CD4-positive, alpha-beta T cell treated with Interleukin-4 for 4 hours (primary cell): ENCODE measurements at regions not wholly inside any gene's neighbourhood (a gene's known extent, or its start where the extent isn't known, plus 50 kb on each side); places are given as distances from the start of the nearest gene placed in this dataset.

Experiments used
- DNase-seq: peaks from one replicate; pipeline ENCODE4 v3.0.0-alpha.2; 2020

DNA sequence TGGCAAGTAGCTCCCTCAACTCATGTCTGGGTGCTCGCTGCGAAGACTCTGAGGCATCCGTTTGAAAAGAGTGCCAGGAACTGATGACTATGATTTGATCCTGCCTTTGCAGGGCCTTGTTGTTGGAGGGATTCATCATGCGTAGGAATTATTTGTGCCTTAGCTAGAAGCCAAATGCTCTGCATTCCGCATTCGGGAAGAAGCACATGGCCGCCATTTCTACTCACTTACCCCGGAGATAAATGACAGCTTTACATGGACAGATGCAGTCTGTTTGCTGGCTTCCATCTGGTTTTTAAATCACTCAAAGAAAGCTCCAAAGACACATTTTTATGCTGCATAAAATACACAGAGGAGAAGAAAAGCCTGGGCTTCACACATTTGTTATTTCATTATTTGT, 363.3 kb upstream of the CDH4 start:
- DNase-seq, result no peak

- DNase-seq, result no peak
Measured at GRCh38 chr20:60892095-60892813, 359.8 kb upstream of the CDH4 start.

- no peak for DNase-seq
Measured at GRCh38 chr20:60894091-60894490, 358.0 kb upstream of the CDH4 start.

DNA sequence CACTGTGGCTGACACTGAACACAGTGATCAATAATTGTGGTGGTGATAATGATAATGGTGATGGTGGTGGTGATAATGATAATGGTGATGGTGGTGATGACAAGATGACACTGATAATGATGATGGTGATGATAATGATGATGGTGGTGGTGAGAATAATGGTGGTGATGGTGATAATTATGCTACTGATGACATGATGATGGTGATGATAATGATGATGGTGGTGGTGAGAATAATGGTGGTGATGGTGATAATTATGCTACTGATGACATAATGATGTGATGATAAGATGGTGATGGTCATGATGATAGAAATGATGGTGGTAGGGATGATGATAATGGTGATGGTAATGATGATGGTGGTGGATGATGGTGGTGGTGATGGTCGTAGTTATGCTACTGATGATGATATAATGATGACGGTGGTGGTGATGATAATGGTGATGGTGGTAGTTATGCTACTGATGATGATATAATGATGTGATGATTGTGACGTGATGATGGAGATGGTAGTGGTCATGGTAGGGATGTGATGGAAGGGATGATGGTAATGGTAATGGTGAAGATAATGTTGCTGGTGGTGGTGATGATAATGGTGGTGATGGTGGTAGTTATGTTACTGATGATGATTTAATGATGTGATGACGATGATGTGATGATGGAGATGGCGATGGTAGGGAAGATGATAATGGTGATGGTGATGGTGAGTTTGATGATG, 356.5 kb upstream of the CDH4 start:
- no peak for DNase-seq

DNA sequence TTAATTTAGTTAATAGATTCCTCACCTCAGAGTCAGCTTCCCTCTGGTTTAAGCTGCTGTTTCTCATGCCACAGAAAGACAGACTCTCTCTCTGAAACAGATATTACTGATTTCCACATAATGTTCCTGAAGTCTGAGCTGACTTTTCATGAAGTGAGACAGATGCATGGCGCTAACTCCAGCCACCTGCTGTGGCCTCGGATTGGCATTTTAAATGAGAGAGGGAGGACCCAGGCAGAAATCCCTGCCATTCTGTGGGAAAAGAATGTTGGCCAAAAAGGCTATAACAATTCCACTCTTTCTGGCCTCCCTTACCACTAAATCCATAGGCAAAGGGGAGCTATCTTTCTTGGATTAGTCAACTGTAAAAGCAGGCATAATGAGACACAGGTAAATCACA, 354.1 kb upstream of the CDH4 start:
- no peak for DNase-seq

GRCh38 chr20:60899320-60899719, 352.7 kb upstream of the CDH4 start:
- DNase-seq, result no peak

- no peak for DNase-seq
Measured at GRCh38 chr20:60900618-60901017, 351.4 kb upstream of the CDH4 start.

DNA sequence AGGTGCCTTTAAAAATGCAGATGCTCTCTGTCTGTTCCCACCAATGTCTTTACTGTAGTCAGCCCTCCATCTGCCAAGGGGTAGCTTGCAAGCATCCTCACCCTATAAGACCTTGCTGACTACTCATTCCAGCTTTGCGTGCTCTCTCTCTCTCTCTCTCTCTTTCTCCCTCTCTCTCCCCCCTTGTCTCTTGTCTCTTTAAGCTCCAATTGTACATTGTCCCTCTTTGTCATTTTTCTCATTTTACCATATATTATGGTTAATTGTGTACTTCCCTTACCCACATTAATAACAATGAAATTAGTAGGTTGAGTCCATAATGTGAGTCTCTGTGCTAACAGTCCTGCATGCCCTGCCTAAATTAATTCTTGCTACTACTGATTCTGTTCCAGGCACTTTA, 350.2 kb upstream of the CDH4 start:
- DNase-seq, result no peak

GRCh38 chr20:60903325-60903971, 348.6 kb upstream of the CDH4 start:
- no peak for DNase-seq

GRCh38 chr20:60904730-60905129, 347.3 kb upstream of the CDH4 start:
- no peak for DNase-seq

DNA sequence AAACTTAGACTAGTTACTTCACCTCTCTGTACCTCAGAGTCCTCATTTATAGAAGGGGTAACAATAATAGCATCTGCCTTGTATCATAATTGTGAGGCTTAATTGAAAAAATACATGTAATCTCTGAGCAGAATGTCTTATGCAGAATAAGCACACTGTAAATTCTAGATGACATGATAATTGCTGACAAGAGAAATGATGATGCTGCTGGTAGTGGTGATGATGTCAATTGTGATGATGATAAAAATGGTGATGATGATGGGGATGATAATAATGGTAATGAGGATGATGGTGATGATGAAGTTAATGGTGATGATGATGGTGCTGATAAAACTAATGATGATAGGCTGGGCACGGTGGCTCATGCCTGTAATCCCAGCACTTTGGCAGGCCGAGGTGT, 346.1 kb upstream of the CDH4 start:
- DNase-seq, result no peak

- no peak for DNase-seq
Measured at GRCh38 chr20:60906555-60906954, 345.5 kb upstream of the CDH4 start.

- no peak for DNase-seq
Measured at GRCh38 chr20:60913298-60913697, 338.8 kb upstream of the CDH4 start.

DNA sequence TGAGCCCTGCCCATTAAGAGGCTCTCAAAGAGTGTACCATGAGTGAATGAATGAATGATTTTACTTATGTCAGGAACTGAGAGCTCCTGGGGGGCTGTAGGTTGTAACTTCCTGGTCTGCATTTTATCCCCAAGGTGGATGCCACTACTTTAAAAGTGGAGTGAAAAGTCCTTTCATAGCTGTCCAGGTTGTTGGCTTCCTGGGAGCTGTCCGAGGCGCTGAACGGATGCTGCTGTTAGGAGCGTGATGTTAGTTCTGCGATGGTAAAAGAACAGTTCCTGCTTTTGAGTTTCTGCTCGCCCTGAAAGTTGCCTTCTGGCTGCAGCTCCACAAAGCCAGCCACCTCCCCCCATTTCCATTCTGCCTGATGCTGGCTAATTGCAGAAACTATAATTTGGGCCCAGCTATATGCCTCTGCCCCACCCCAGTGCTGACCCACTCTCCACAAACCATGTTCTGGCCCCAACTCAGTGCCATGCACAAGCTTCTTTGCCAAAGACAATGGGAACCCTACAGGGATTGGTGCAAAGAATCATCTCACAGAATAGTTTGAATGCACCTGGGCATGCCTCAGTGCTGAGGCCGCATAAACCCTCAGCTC, 330.9 kb upstream of the CDH4 start:
- no peak for DNase-seq

DNA sequence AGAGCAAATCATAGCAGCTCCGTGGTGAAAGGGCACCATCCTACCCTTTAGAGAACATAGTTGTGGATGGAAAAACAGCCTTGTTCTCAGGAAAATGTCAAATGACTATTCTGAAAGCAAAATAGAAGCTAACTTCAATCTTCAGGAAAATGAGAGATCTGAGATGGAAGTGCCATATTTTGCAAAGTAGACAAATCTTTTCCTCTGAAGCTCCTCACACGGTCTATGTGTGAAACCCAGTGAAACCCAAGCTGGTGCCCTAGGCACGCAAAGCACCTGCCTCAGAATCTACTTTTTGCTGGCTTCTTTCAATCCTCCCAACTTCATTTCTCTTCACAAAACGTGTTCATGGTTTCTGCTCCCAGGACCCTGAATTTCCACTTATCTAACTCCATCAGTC, 325.2 kb upstream of the CDH4 start:
- no peak for DNase-seq

DNA sequence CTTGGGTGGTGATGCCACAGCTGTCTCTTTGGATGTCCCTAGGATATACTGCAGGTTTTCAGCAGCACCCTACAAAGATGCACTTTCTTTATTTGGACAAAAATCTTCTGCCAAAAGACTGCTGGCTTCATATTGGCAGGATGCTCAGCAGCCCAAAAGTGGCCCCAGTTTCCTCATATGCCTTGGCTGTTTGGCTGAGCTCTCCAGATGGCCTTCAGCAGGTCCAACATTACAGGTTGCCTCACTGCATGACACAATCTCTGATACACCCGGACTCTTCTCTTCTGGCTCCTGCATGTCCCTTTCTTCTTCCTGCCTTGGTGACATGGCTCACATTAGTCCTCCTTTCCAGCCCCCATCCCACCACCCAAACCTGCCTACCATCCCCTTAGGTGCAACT, 323.7 kb upstream of the CDH4 start:
- no peak for DNase-seq

GRCh38 chr20:60930023-60930790, 321.9 kb upstream of the CDH4 start:
- no peak for DNase-seq

GRCh38 chr20:60931696-60932095, 320.4 kb upstream of the CDH4 start:
- no peak for DNase-seq

DNA sequence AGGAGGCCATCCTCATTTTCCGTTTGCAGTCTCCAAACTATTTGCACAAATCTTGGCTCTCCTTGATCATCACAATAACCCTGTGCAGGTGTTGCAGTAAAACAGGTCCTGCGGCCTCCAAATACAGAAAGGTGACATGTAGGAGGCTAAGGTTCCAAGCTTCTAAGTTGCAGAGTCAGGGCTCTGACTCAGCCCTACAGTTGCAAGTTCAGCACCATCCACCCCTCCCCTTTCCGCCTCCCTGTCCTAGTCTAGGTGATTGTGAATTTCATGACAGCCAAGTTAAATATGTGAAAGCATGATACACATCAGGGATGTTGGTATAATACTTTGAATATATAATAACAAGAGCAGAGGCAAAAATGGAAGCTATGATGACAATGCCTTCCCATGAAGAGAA, 317.3 kb upstream of the CDH4 start:
- DNase-seq, result no peak

DNA sequence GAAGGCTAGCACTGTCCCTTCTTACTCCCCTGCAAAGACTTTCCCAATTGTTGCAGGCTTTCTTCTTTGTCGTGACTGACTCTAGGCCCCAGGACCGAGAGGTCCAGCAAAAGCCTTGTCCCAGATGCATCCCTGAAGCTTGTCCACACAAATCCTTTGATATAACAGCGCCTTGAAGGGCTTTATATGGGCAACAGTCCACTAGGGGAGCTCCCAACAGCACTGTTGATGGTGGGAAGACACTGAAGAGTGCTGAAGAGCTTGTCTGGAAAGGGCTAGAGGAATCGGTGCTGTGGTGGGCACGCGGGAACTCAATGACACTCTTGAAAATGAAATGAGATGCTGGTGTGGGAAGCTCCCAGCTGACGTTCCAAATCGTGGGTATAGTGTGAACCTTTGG, 316.1 kb upstream of the CDH4 start:
- no peak for DNase-seq

DNA sequence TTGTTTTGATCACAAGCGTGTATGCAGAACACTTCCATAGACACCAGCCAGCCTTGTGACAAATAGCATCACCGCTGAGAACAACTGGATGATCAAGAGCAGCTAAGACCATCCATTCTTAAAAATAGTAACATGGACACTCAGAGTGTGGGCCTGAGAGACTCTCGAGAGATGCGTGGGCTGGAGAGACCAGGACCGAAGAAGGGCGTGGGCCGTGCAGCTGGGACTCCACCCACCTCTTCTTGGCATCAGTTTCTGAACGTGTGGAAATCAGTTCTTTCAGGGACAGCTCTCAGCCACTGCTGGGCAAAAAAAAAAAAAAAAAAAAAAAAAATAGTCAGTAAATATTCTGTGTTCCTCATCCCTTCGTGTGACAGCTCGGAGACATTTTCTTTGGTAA, 314.5 kb upstream of the CDH4 start:
- no peak for DNase-seq

DNA sequence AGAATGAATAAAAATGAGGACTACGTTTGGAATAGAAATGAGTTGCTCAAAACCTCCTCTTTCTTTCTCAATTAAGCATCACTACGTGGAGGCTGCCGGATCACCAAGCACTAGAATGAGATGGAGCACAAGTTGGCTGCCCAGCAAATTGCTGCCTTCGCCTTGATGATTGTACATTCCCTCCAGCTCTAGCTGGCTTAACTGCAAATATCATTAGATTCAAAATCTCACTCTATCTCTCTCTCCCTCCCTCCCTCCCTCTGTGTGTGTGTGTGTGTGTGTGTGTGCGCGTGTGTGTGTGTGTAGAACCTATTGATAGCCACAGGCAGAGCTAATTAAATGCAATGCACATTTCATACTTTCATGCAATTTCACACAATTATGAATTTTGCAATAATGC, 310.7 kb upstream of the CDH4 start:
- no peak for DNase-seq

- DNase-seq, result no peak
Measured at GRCh38 chr20:60947819-60948218, 304.2 kb upstream of the CDH4 start.
